HUES64 (cell line): ENCODE measurements at regions not wholly inside any gene's neighbourhood (a gene's known extent, or its start where the extent isn't known, plus 50 kb on each side); places are given as distances from the start of the nearest gene placed in this dataset.

Experiments used
- H3K27ac ChIP-seq: 2 replicates; pipeline ENCODE4 v1.7.0; 2013; ENCODE audit warnings: low read depth, low read length, inconsistent platforms
- H3K27me3 ChIP-seq: 2 replicates; pipeline ENCODE4 v1.6.1; 2013; ENCODE audit warnings: mild to moderate bottlenecking, low read length; ENCODE audit not compliant: insufficient read depth
- H3K36me3 ChIP-seq: 2 replicates; pipeline ENCODE4 v1.6.1; 2013; ENCODE audit warnings: mild to moderate bottlenecking, low read length; ENCODE audit not compliant: insufficient read depth
- H3K4me1 ChIP-seq: 2 replicates; pipeline ENCODE4 v1.6.1; 2013; ENCODE audit warnings: mild to moderate bottlenecking, low read length, moderate library complexity; ENCODE audit not compliant: insufficient read depth
- H3K4me3 ChIP-seq: 2 replicates; pipeline ENCODE4 v1.5.1; 2013; ENCODE audit warnings: mild to moderate bottlenecking, low read length, moderate library complexity
- H3K9ac ChIP-seq: 2 replicates; pipeline ENCODE4 v1.6.1; 2013; ENCODE audit warnings: mild to moderate bottlenecking, low read depth, low read length
- H3K9me3 ChIP-seq: 2 replicates; pipeline ENCODE4 v1.6.1; 2013; ENCODE audit warnings: low read depth, low read length; ENCODE audit not compliant: insufficient read depth
- WGBS: fragments of 150-250, 120-280 bp; methylation state at CpG from one replicate; pipeline ENCODE4 v1.1.7; 2013; ENCODE audit warnings: missing lambda C conversion rate; 5-methylcytosine and 5-hydroxymethylcytosine counted together

DNA sequence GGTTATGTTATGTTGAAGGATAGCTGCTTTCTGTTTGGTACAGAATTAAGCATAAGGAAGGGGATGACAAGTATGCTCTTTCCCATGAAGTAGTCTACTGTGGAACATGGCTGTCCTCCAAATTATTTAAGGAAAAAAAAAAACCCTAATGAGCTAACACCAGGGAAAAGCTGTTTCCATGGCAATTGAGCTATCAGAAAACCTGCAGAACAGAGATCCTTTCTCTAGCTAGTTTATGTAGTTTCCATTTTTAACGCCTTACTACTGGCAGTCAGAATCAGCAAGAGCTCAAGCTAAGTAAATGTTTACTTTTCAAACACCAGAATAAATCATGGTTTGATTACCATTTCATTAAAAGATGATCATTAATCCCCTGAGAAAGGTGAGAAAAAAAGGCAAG is 287.4 kb upstream of the TARS1 start:
- Histone ChIP-seq H3K9ac (no peak overlapping the region), H3K9me3 (no peaks in the 10 kb centered on the region), H3K4me3 (no peak overlapping the region), H3K27ac (no peak overlapping the region), H3K27me3 (no peaks in the 10 kb centered on the region), H3K36me3 (no peaks in the 10 kb centered on the region), H3K4me1 (no peaks in the 10 kb centered on the region)
- 93% methylated on average over 1 of the region's 1 CpG for WGBS

DNA sequence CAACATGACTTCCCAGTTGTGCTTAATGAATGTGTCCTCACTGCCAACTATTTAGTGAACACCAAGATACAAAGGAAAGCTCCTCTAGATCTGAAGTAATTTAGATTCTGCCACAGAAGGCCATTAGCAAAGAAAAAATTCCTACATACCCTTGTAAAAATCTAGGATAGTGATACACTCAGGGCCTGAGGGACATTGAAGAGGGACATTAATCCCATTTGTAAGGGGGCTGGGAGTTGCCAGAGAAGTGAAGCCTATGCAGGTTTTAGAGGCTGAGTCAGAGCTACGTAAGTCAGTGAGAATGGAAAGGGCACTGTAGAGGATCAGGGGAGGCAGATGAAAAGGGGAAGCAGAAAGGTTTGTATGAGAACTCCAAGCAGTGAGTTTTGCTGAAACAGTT is 286.9 kb upstream of the TARS1 start:
- Histone ChIP-seq H3K27me3 (no peaks in the 10 kb centered on the region), H3K27ac (no peak overlapping the region), H3K36me3 (no peaks in the 10 kb centered on the region), H3K9ac (no peak overlapping the region), H3K4me1 (no peaks in the 10 kb centered on the region), H3K4me3 (no peak overlapping the region), H3K9me3 (no peaks in the 10 kb centered on the region)
- WGBS: 89% methylated on average over 1 of the region's 1 CpG

- Histone ChIP-seq H3K27ac (no peak overlapping the region), H3K27me3 (no peaks in the 10 kb centered on the region), H3K36me3 (no peaks in the 10 kb centered on the region), H3K4me3 (no peak overlapping the region), H3K4me1 (no peaks in the 10 kb centered on the region), H3K9me3 (no peaks in the 10 kb centered on the region), H3K9ac (no peak overlapping the region)
- WGBS: 94% methylated on average over 2 of the region's 2 CpGs
These were observed 279.9 kb upstream of the TARS1 start for GRCh38 chr5:33160871-33161270.

- no peak overlapping the region for H3K4me3 ChIP-seq
These were observed 279.3 kb upstream of the TARS1 start for GRCh38 chr5:33161421-33161820.

GRCh38 chr5:33162057-33162456 is 278.7 kb upstream of the TARS1 start:
- H3K27me3 ChIP-seq: no peaks in the 10 kb centered on the region
- H3K4me3 ChIP-seq: no peak overlapping the region
- no peaks in the 10 kb centered on the region for H3K36me3 ChIP-seq
- WGBS: 97% methylated on average over 18 of the region's 18 CpGs
- no peaks in the 10 kb centered on the region for H3K4me1 ChIP-seq
- no peaks in the 10 kb centered on the region for H3K9me3 ChIP-seq
- no peak overlapping the region for H3K27ac ChIP-seq
- H3K9ac ChIP-seq: no peak overlapping the region

More at GRCh38 chr5:33161421-33161820, 279.3 kb upstream of the TARS1 start:
- Histone ChIP-seq H3K4me1 (no peaks in the 10 kb centered on the region), H3K9me3 (no peaks in the 10 kb centered on the region), H3K9ac (no peak overlapping the region), H3K27ac (no peak overlapping the region), H3K27me3 (no peaks in the 10 kb centered on the region), H3K36me3 (no peaks in the 10 kb centered on the region)
- 100% methylated on average over 3 of the region's 3 CpGs for WGBS

DNA sequence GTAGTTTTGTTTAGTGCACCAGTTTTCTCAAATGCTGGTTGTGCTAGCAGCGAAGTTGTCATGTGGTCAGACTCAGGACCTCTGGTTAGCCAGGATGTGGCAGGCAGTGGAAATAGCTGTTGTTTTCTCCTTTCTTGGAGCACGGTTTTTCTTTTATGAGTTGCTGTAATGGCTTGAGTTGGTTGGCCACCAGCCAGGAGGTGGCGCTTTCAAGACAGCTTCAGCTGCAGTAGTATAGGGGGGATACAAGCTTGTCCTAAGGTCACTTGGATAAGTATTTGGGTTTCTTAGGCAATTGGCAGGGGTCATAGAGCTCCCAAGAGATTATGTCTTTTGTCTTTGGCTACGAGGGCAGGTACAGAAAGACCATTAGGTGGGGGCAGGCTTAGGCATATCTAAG is 274.2 kb upstream of the TARS1 start:
- Histone ChIP-seq H3K9ac (no peak overlapping the region), H3K27me3 (no peaks in the 10 kb centered on the region), H3K4me1 (no peaks in the 10 kb centered on the region), H3K4me3 (no peak overlapping the region), H3K36me3 (no peaks in the 10 kb centered on the region), H3K9me3 (peaks cover 26% of the 10 kb centered on the region), H3K27ac (no peak overlapping the region)
- WGBS: 89% methylated on average over 4 of the region's 4 CpGs

DNA sequence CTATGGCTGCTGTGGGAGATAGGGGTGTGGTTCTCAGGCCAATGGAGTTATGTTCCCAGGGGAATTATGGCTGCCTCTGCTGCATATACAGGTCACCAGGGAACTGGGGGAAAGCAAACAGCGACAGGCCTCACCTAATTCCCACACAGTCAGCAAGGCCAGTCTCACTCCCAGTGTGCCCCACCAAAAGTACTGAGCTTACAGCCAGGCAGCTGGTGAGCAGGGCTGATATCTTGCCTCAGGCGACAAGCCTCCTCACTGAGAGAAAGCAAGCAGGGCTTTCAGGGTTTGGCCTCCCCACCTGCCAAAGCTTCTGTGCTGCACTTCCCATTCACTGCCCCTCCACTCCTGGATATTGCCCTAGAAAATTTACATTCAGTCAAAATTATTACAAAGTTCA is 273.8 kb upstream of the TARS1 start:
- H3K27me3 ChIP-seq: no peaks in the 10 kb centered on the region
- peaks cover 26% of the 10 kb centered on the region for H3K9me3 ChIP-seq
- H3K36me3 ChIP-seq: no peaks in the 10 kb centered on the region
- no peak overlapping the region for H3K27ac ChIP-seq
- 0% methylated on average over 1 of the region's 2 CpGs for WGBS
- no peaks in the 10 kb centered on the region for H3K4me1 ChIP-seq
- H3K4me3 ChIP-seq: no peak overlapping the region
- no peak overlapping the region for H3K9ac ChIP-seq

DNA sequence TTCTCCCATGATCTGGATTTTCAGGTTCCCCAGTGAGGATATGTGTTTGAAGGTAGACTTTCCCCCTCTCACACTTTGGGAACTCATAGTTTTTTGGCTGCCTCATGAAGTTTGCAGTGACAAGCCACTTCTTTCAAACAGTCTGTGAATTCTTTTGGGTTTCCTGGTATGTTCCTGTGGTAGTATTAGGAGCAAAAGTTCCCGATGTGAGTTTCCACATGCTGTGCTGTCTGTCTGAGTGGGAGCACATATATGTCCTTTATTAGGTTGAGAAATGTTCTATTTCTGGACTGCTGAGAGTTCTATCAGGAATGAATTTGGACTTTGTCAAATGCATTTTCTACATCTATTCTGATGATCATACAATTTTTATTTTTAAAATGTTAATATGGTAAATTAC is 273.2 kb upstream of the TARS1 start:
- H3K4me3 ChIP-seq: no peak overlapping the region
- WGBS: 94% methylated on average over 1 of the region's 1 CpG
- no peaks in the 10 kb centered on the region for H3K36me3 ChIP-seq
- H3K9ac ChIP-seq: no peak overlapping the region
- no peaks in the 10 kb centered on the region for H3K27me3 ChIP-seq
- H3K9me3 ChIP-seq: peaks cover 26% of the 10 kb centered on the region
- H3K4me1 ChIP-seq: no peaks in the 10 kb centered on the region
- no peak overlapping the region for H3K27ac ChIP-seq

- Histone ChIP-seq H3K4me1 (no peaks in the 10 kb centered on the region), H3K27me3 (no peaks in the 10 kb centered on the region), H3K9ac (no peak overlapping the region), H3K36me3 (no peaks in the 10 kb centered on the region), H3K27ac (no peak overlapping the region), H3K4me3 (no peak overlapping the region), H3K9me3 (peaks cover 26% of the 10 kb centered on the region)
- 88% methylated on average over 1 of the region's 1 CpG for WGBS
These were observed 270.4 kb upstream of the TARS1 start for GRCh38 chr5:33170411-33170810.

DNA sequence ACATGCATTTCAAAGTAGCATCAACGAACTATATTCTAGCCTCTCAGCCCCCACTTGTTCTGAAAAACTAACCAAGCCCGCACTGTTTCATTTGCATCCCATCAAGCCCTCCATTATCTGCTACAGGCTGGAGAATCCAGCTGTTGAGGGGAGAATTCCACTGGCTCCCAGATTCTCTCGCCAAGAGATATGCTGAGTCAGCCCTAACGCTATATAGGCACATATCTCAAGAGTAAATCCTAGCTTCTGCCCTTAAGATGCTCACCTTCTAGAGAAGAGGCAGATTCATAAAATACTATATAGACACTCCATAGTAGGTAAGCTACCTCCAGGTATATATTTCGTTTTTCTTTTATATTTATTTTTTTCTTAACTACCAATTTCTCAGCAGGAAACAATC is 266.4 kb upstream of the TARS1 start:
- no peaks in the 10 kb centered on the region for H3K36me3 ChIP-seq
- H3K9ac ChIP-seq: no peak overlapping the region
- H3K4me3 ChIP-seq: no peak overlapping the region
- H3K27ac ChIP-seq: no peak overlapping the region
- H3K4me1 ChIP-seq: no peaks in the 10 kb centered on the region
- peaks cover 20% of the 10 kb centered on the region for H3K9me3 ChIP-seq
- no peaks in the 10 kb centered on the region for H3K27me3 ChIP-seq
- 92% methylated on average over 5 of the region's 5 CpGs for WGBS

GRCh38 chr5:33179301-33179700 is 261.5 kb upstream of the TARS1 start:
- H3K4me1 ChIP-seq: no peaks in the 10 kb centered on the region
- no peak overlapping the region for H3K4me3 ChIP-seq
- no peak overlapping the region for H3K9ac ChIP-seq
- WGBS: no CpG with 5 or more reads among the region's 2 CpGs
- H3K27ac ChIP-seq: no peak overlapping the region
- no peaks in the 10 kb centered on the region for H3K36me3 ChIP-seq
- no peaks in the 10 kb centered on the region for H3K9me3 ChIP-seq
- H3K27me3 ChIP-seq: no peaks in the 10 kb centered on the region

DNA sequence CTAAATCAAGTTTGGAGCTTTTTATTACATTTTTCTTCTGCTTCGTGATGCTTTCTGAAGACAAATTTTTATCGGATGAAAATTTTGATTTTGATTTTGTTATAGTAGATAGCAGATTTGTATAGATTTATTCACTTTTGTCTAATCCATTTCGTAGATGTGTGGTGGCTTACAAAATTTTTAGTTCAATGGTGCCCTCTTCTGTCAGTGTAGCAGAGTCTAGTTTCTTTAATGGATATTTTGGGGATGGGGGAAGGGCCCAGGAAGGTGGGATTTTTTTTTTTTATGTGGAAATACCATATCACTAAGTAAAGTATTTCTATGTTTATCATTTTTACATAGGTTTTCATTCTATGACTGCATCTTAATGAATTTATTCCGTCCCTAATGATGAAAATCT is 259.9 kb upstream of the TARS1 start:
- no peak overlapping the region for H3K4me3 ChIP-seq
- H3K4me1 ChIP-seq: no peaks in the 10 kb centered on the region
- no peaks in the 10 kb centered on the region for H3K36me3 ChIP-seq
- no peak overlapping the region for H3K27ac ChIP-seq
- no peaks in the 10 kb centered on the region for H3K27me3 ChIP-seq
- no peak overlapping the region for H3K9ac ChIP-seq
- 86% methylated on average over 4 of the region's 4 CpGs for WGBS
- no peaks in the 10 kb centered on the region for H3K9me3 ChIP-seq
